Osteoblast (primary cell): ENCODE measurements at regions not wholly inside any gene's neighbourhood (a gene's known extent, or its start where the extent isn't known, plus 50 kb on each side); places are given as distances from the start of the nearest gene placed in this dataset.

Experiments
- DNase-seq: peaks from one replicate; pipeline ENCODE4 v3.0.0; 2011; ENCODE audit warnings: low spot score, mixed read lengths; ENCODE audit not compliant: insufficient read length; ENCODE audit errors: missing footprints
- H2AFZ ChIP-seq: 2 replicates; pipeline ENCODE4 v1.6.0; 2011; ENCODE audit warnings: mild to moderate bottlenecking, low read length
- H3K27ac ChIP-seq: 2 replicates; pipeline ENCODE4 v1.5.1; 2011; ENCODE audit warnings: mild to moderate bottlenecking, low read depth, low read length, moderate library complexity
- H3K27me3 ChIP-seq: 2 replicates; pipeline ENCODE4 v1.6.0; 2012; ENCODE audit warnings: mild to moderate bottlenecking, control low read depth, inconsistent platforms, low read length, moderate library complexity; ENCODE audit not compliant: insufficient read depth
- H3K36me3 ChIP-seq: 2 replicates; pipeline ENCODE4 v1.5.1; 2011; ENCODE audit warnings: mild to moderate bottlenecking, low read length, control low read depth, moderate library complexity; ENCODE audit not compliant: insufficient read depth
- H3K4me1 ChIP-seq: 2 replicates; pipeline ENCODE4 v1.5.1; 2011; ENCODE audit warnings: mild to moderate bottlenecking, low read length, control low read depth, moderate library complexity; ENCODE audit not compliant: insufficient read depth
- H3K4me2 ChIP-seq: 2 replicates; pipeline ENCODE4 v1.6.0; 2011; ENCODE audit warnings: mild to moderate bottlenecking, low read length; ENCODE audit not compliant: insufficient read depth
- H3K4me3 ChIP-seq: fragments of 200-600 bp; sonication (generic); 3 replicates; pipeline ENCODE4 v1.5.1; 2012; ENCODE audit warnings: mild to moderate bottlenecking, low read length, inconsistent platforms; ENCODE audit not compliant: insufficient read depth
- H3K79me2 ChIP-seq: 2 replicates; pipeline ENCODE4 v1.6.0; 2012; ENCODE audit warnings: mild to moderate bottlenecking, low read length, control low read depth, inconsistent platforms; ENCODE audit not compliant: insufficient read depth
- H3K9me3 ChIP-seq: 2 replicates; pipeline ENCODE4 v1.5.1; 2011; ENCODE audit warnings: low read depth, low read length, control low read depth
- H4K20me1 ChIP-seq: 2 replicates; pipeline ENCODE4 v1.6.0; 2012; ENCODE audit warnings: mild to moderate bottlenecking, low read length, control low read depth; ENCODE audit not compliant: insufficient read depth
- TF ChIP-seq, protein P1 (sequence below): IDR thresholded peaks from 2 replicates; pipeline ENCODE4 v1.5.1; 2011; ENCODE audit warnings: mild to moderate bottlenecking, low read depth, low read length, moderate library complexity; ENCODE audit errors: extremely low read depth

- TF ChIP-seq, protein P1, sequence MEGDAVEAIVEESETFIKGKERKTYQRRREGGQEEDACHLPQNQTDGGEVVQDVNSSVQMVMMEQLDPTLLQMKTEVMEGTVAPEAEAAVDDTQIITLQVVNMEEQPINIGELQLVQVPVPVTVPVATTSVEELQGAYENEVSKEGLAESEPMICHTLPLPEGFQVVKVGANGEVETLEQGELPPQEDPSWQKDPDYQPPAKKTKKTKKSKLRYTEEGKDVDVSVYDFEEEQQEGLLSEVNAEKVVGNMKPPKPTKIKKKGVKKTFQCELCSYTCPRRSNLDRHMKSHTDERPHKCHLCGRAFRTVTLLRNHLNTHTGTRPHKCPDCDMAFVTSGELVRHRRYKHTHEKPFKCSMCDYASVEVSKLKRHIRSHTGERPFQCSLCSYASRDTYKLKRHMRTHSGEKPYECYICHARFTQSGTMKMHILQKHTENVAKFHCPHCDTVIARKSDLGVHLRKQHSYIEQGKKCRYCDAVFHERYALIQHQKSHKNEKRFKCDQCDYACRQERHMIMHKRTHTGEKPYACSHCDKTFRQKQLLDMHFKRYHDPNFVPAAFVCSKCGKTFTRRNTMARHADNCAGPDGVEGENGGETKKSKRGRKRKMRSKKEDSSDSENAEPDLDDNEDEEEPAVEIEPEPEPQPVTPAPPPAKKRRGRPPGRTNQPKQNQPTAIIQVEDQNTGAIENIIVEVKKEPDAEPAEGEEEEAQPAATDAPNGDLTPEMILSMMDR = no peak
- no peak for DNase-seq
Observed at GRCh38 chr6:163695414-163695864, 280.9 kb downstream of the QKI start.

GRCh38 chr6:163694988-163695398, 280.5 kb downstream of the QKI start:
- Histone ChIP-seq H3K9me3 (no peaks in the 10 kb centered on the region), H3K27ac (no peak overlapping the region), H3K4me3 (no peak overlapping the region), H4K20me1 (no peaks in the 10 kb centered on the region), H3K36me3 (no peaks in the 10 kb centered on the region), H3K4me1 (no peaks in the 10 kb centered on the region), H3K27me3 (no peaks in the 10 kb centered on the region), H3K4me2 (no peak overlapping the region), H3K79me2 (no peaks in the 10 kb centered on the region), H2AFZ (no peak overlapping the region)
- TF ChIP-seq, protein P1 = no peak
- no peak for DNase-seq

More at GRCh38 chr6:163695414-163695864, 280.9 kb downstream of the QKI start:
- no peaks in the 10 kb centered on the region for H4K20me1 ChIP-seq
- no peaks in the 10 kb centered on the region for H3K27me3 ChIP-seq
- H2AFZ ChIP-seq = no peak overlapping the region
- no peaks in the 10 kb centered on the region for H3K9me3 ChIP-seq
- no peak overlapping the region for H3K4me2 ChIP-seq
- H3K27ac ChIP-seq = no peak overlapping the region
- H3K79me2 ChIP-seq = no peaks in the 10 kb centered on the region
- H3K4me3 ChIP-seq = no peak overlapping the region
- H3K4me1 ChIP-seq = no peaks in the 10 kb centered on the region
- H3K36me3 ChIP-seq = no peaks in the 10 kb centered on the region

DNA sequence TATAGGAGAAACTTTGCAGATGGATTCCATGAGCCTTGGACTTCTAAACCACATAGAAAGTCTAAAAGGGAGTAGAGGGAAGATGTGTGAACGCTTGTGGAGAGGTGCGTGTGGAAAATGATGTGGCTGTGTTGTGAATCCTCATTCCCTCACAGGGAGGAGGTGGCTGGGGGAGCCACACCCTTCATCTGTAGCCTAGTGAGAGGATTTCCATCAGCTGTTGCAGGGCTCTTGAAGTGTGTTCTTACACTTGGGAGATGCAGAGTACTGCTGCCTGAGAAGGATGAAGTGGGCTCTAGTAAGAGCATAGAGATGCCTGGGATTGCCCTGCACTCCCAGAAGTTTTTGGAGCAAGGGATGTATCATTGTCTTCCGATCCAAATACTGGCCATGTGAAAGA, 279.6 kb downstream of the QKI start:
- Histone ChIP-seq H3K27ac (no peak overlapping the region), H3K36me3 (no peaks in the 10 kb centered on the region), H3K4me1 (no peaks in the 10 kb centered on the region), H3K4me2 (no peak overlapping the region), H2AFZ (no peak overlapping the region), H3K4me3 (no peak overlapping the region), H3K9me3 (no peaks in the 10 kb centered on the region), H3K79me2 (no peaks in the 10 kb centered on the region), H4K20me1 (no peaks in the 10 kb centered on the region), H3K27me3 (no peaks in the 10 kb centered on the region)
- DNase-seq = no peak
- TF ChIP-seq, protein P1 = no peak

DNA sequence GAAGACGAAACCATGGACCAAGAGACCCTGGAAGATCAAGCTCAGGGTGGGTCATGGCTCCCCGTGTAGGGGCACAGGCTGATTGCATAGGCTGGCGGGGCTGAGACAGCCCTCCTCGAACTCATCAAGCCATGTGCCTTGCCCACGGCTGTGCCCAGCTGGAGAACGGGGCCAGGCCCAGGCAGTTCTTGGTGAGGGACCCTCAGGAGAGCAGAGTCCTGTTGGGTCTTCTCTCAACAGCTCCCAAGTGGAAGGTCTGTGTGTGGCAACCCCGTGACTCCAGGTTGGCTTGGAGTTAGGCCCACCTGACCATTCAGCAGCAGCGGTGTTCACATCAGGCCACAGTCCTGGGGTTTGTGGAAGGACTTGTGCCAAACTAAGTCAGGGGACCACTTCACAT, 276.5 kb downstream of the QKI start:
- Histone ChIP-seq H3K4me1 (no peaks in the 10 kb centered on the region), H3K27ac (no peak overlapping the region), H3K9me3 (no peaks in the 10 kb centered on the region), H3K4me2 (no peak overlapping the region), H2AFZ (no peak overlapping the region), H3K27me3 (no peaks in the 10 kb centered on the region), H3K79me2 (no peaks in the 10 kb centered on the region), H4K20me1 (no peaks in the 10 kb centered on the region), H3K36me3 (no peaks in the 10 kb centered on the region), H3K4me3 (no peak overlapping the region)
- DNase-seq = no peak
- TF ChIP-seq, protein P1 = no peak
